Endodermal cell (in vitro differentiated cells): ENCODE measurements at regions not wholly inside any gene's neighbourhood (a gene's known extent, or its start where the extent isn't known, plus 50 kb on each side); places are given as distances from the start of the nearest gene placed in this dataset.

Source experiments
- DNase-seq: peaks from one replicate; pipeline ENCODE4 v3.0.0-alpha.2; 2017
- H3K27ac ChIP-seq: 2 replicates; pipeline ENCODE4 v1.5.1; 2013; ENCODE audit warnings: mild to moderate bottlenecking, low read depth, low read length, moderate library complexity
- H3K27me3 ChIP-seq: 2 replicates; pipeline ENCODE4 v1.6.1; 2013; ENCODE audit warnings: mild to moderate bottlenecking, low read length, moderate library complexity; ENCODE audit not compliant: insufficient read depth, control insufficient read depth, poor library complexity, severe bottlenecking
- H3K36me3 ChIP-seq: 2 replicates; pipeline ENCODE4 v1.7.0; 2013; ENCODE audit warnings: mild to moderate bottlenecking, low read length, moderate library complexity; ENCODE audit not compliant: control insufficient read depth, insufficient read depth
- H3K4me1 ChIP-seq: one replicate; pipeline ENCODE4 v1.7.0; 2013; ENCODE audit warnings: low read length; ENCODE audit not compliant: control insufficient read depth, insufficient read depth
- H3K4me3 ChIP-seq: 2 replicates; pipeline ENCODE4 v1.5.1; 2013; ENCODE audit warnings: mild to moderate bottlenecking, low read length, moderate library complexity
- H3K9ac ChIP-seq: 2 replicates; pipeline ENCODE4 v1.6.1; 2013; ENCODE audit warnings: mild to moderate bottlenecking, low read length, moderate library complexity; ENCODE audit not compliant: poor library complexity, severe bottlenecking; ENCODE audit errors: extremely low read depth
- H3K9me3 ChIP-seq: 2 replicates; pipeline ENCODE4 v1.6.1; 2013; ENCODE audit warnings: mild to moderate bottlenecking, low read length, moderate library complexity; ENCODE audit not compliant: control insufficient read depth
- H3K27ac Mint-ChIP-seq: 2 replicates; pipeline ENCODE4 v1.8.0; 2020; ENCODE audit warnings: mixed read lengths
- H3K27me3 Mint-ChIP-seq: 2 replicates; pipeline ENCODE4 v1.8.0; 2021; ENCODE audit warnings: mild to moderate bottlenecking, mixed read lengths; ENCODE audit not compliant: insufficient read depth
- H3K36me3 Mint-ChIP-seq: 2 replicates; pipeline ENCODE4 v1.8.0; 2020; ENCODE audit warnings: low read depth, mixed read lengths
- H3K4me1 Mint-ChIP-seq: 2 replicates; pipeline ENCODE4 v1.8.0; 2020; ENCODE audit warnings: mixed read lengths
- H3K4me3 Mint-ChIP-seq: 2 replicates; pipeline ENCODE4 v1.8.0; 2020; ENCODE audit warnings: mild to moderate bottlenecking, moderate library complexity, mixed read lengths
- H3K9me3 Mint-ChIP-seq: 2 replicates; pipeline ENCODE4 v1.8.0; 2020; ENCODE audit warnings: mild to moderate bottlenecking, mixed read lengths
- WGBS, 2 experiments: methylation state at CpG; one replicate each; pipeline versions ENCODE4 v1.1.5 to v1.1.7; 2013; ENCODE audit warnings: missing lambda C conversion rate in 2 of 2, mixed read lengths in 1 of 2; ENCODE audit not compliant: insufficient coverage in 1 of 2, insufficient read length in 1 of 2; 5-methylcytosine and 5-hydroxymethylcytosine counted together
- TF ChIP-seq, protein P1 (sequence below): fragments of 200-600 bp; sonication (generic); conservative IDR thresholded peaks from 2 replicates; pipeline ENCODE4 v1.5.0; 2021; ENCODE audit warnings: antibody characterized with exemption, mild to moderate bottlenecking

- Mint-ChIP-seq H3K36me3 (no peaks in the 10 kb centered on the region), H3K27ac (no peak overlapping the region), H3K27me3 (peaks cover 4% of the 10 kb centered on the region), H3K4me1 (peaks cover 30% of the 10 kb centered on the region), H3K9me3 (no peaks in the 10 kb centered on the region), H3K4me3 (no peak overlapping the region)
- H3K4me1 ChIP-seq: peaks cover 7% of the 10 kb centered on the region
- WGBS, 2 experiments: 92 to 100% methylated on average over 2 to 6 of the region's 6 CpGs
- TF ChIP-seq, protein P1, sequence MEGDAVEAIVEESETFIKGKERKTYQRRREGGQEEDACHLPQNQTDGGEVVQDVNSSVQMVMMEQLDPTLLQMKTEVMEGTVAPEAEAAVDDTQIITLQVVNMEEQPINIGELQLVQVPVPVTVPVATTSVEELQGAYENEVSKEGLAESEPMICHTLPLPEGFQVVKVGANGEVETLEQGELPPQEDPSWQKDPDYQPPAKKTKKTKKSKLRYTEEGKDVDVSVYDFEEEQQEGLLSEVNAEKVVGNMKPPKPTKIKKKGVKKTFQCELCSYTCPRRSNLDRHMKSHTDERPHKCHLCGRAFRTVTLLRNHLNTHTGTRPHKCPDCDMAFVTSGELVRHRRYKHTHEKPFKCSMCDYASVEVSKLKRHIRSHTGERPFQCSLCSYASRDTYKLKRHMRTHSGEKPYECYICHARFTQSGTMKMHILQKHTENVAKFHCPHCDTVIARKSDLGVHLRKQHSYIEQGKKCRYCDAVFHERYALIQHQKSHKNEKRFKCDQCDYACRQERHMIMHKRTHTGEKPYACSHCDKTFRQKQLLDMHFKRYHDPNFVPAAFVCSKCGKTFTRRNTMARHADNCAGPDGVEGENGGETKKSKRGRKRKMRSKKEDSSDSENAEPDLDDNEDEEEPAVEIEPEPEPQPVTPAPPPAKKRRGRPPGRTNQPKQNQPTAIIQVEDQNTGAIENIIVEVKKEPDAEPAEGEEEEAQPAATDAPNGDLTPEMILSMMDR: no peak
- no peak overlapping the region for H3K4me3 ChIP-seq
- H3K9ac ChIP-seq: no peak overlapping the region
- no peaks in the 10 kb centered on the region for H3K9me3 ChIP-seq
- no peaks in the 10 kb centered on the region for H3K27me3 ChIP-seq
- no peak overlapping the region for H3K27ac ChIP-seq
- no peaks in the 10 kb centered on the region for H3K36me3 ChIP-seq
- DNase-seq: peak; percentile 40
Observed at GRCh38 chr2:42964439-42965083, 172.2 kb upstream of the HAAO start.

- peaks cover 2% of the 10 kb centered on the region for H3K27me3 Mint-ChIP-seq
Observed at GRCh38 chr2:42963452-42964068, 171.2 kb upstream of the HAAO start.

DNA sequence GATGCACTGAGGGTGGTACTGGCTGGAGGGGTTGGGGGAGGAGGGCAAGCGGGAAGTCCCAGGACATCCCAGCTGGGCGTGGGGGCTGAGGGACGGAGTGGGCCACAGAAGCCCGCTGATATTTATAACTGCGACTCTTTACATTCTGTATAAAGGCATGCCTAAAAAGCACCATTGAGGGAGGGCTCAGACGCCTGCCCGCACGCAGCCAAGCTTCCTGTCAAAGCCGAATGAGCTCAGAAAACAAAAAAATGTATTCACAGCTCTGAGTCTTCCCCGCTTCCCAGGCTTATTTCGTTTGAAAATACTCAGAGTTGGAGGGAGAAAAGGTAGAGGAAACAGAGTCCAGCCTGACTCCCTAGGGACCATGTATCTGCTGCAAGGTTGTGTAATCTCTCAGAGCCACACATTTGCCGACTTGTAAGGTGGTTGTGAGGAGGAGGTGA, 170.1 kb upstream of the HAAO start:
- H3K4me1 ChIP-seq: peaks cover 7% of the 10 kb centered on the region
- H3K9ac ChIP-seq: no peak overlapping the region
- no peak overlapping the region for H3K4me3 ChIP-seq
- H3K36me3 ChIP-seq: no peaks in the 10 kb centered on the region
- no peaks in the 10 kb centered on the region for H3K9me3 ChIP-seq
- no peaks in the 10 kb centered on the region for H3K9me3 Mint-ChIP-seq
- H3K27me3 ChIP-seq: no peaks in the 10 kb centered on the region
- peaks cover 2% of the 10 kb centered on the region for H3K27me3 Mint-ChIP-seq
- no peak overlapping the region for H3K4me3 Mint-ChIP-seq
- WGBS, 2 experiments: 80 to 81% methylated on average over 9 to 12 of the region's 12 CpGs
- peak; percentile 40 for DNase-seq
- TF ChIP-seq, protein P1: no peak
- H3K4me1 Mint-ChIP-seq: peaks cover 42% of the 10 kb centered on the region
- H3K36me3 Mint-ChIP-seq: no peaks in the 10 kb centered on the region
- peak overlapping the region; percentile 40 for H3K27ac Mint-ChIP-seq
- no peak overlapping the region for H3K27ac ChIP-seq

More at GRCh38 chr2:42963452-42964068, 171.2 kb upstream of the HAAO start:
- no peak overlapping the region for H3K4me3 Mint-ChIP-seq
- H3K36me3 ChIP-seq: no peaks in the 10 kb centered on the region
- no peaks in the 10 kb centered on the region for H3K9me3 ChIP-seq
- H3K27me3 ChIP-seq: no peaks in the 10 kb centered on the region
- no peaks in the 10 kb centered on the region for H3K9me3 Mint-ChIP-seq
- peaks cover 36% of the 10 kb centered on the region for H3K4me1 Mint-ChIP-seq
- H3K27ac ChIP-seq: no peak overlapping the region
- DNase-seq: no peak
- no peak overlapping the region for H3K9ac ChIP-seq
- H3K27ac Mint-ChIP-seq: no peak overlapping the region
- H3K4me3 ChIP-seq: no peak overlapping the region
- TF ChIP-seq, protein P1: no peak
- peaks cover 7% of the 10 kb centered on the region for H3K4me1 ChIP-seq
- 79 to 93% methylated on average over 8 to 9 of the region's 9 CpGs for WGBS, 2 experiments
- H3K36me3 Mint-ChIP-seq: no peaks in the 10 kb centered on the region
